Osteocyte (in vitro differentiated cells): ENCODE measurements at regions not wholly inside any gene's neighbourhood (a gene's known extent, or its start where the extent isn't known, plus 50 kb on each side); places are given as distances from the start of the nearest gene placed in this dataset.

ENCODE experiments used
- DNase-seq: peaks from one replicate; pipeline ENCODE4 v3.0.0; 2021; ENCODE audit warnings: mixed read lengths; ENCODE audit not compliant: unreplicated experiment; ENCODE audit errors: extremely low spot score
- H3K27ac Mint-ChIP-seq: one replicate; pipeline ENCODE4 v1.8.0; 2021; ENCODE audit warnings: mild to moderate bottlenecking, mixed read lengths; ENCODE audit not compliant: unreplicated experiment
- H3K27me3 Mint-ChIP-seq: one replicate; pipeline ENCODE4 v1.8.0; 2021; ENCODE audit warnings: mixed read lengths; ENCODE audit not compliant: unreplicated experiment
- H3K36me3 Mint-ChIP-seq: one replicate; pipeline ENCODE4 v1.8.0; 2021; ENCODE audit warnings: mixed read lengths; ENCODE audit not compliant: unreplicated experiment
- H3K4me1 Mint-ChIP-seq: one replicate; pipeline ENCODE4 v1.8.0; 2021; ENCODE audit warnings: mixed read lengths; ENCODE audit not compliant: unreplicated experiment
- H3K4me3 Mint-ChIP-seq: one replicate; pipeline ENCODE4 v1.8.0; 2021; ENCODE audit warnings: mild to moderate bottlenecking, moderate library complexity, mixed read lengths; ENCODE audit not compliant: unreplicated experiment
- H3K9me3 Mint-ChIP-seq: one replicate; pipeline ENCODE4 v1.8.0; 2021; ENCODE audit warnings: mixed read lengths; ENCODE audit not compliant: unreplicated experiment
- CTCF ChIP-seq: fragments of 200-600 bp; sonication (generic); IDR thresholded peaks from 2 replicates; pipeline ENCODE4 v1.5.0; 2021; ENCODE audit warnings: antibody characterized with exemption, mild to moderate bottlenecking, moderate library complexity

- Mint-ChIP-seq H3K27me3 (no peaks in the 10 kb centered on the region), H3K27ac (no peak overlapping the region), H3K9me3 (no peaks in the 10 kb centered on the region), H3K36me3 (no peaks in the 10 kb centered on the region), H3K4me1 (peaks cover 37% of the 10 kb centered on the region), H3K4me3 (no peak overlapping the region)
- DNase-seq, result no peak
- no peak for TF ChIP-seq CTCF
Measured at GRCh38 chr9:111158999-111159398, 120.7 kb upstream of the LPAR1 start.

- no peaks in the 10 kb centered on the region for H3K36me3 Mint-ChIP-seq
- peaks cover 38% of the 10 kb centered on the region for H3K4me1 Mint-ChIP-seq
- H3K27me3 Mint-ChIP-seq, result no peaks in the 10 kb centered on the region
- DNase-seq, result no peak
- peak overlapping the region; percentile 58 for H3K27ac Mint-ChIP-seq
- H3K9me3 Mint-ChIP-seq, result no peaks in the 10 kb centered on the region
- TF ChIP-seq CTCF, result no peak
- H3K4me3 Mint-ChIP-seq, result no peak overlapping the region
Measured at GRCh38 chr9:111158363-111158762, 120.1 kb upstream of the LPAR1 start.

GRCh38 chr9:111154081-111154562, 115.9 kb upstream of the LPAR1 start:
- H3K27ac Mint-ChIP-seq, result no peak overlapping the region
- no peaks in the 10 kb centered on the region for H3K36me3 Mint-ChIP-seq
- H3K9me3 Mint-ChIP-seq, result no peaks in the 10 kb centered on the region
- no peak for TF ChIP-seq CTCF
- peaks cover 25% of the 10 kb centered on the region for H3K4me1 Mint-ChIP-seq
- no peak overlapping the region for H3K4me3 Mint-ChIP-seq
- H3K27me3 Mint-ChIP-seq, result no peaks in the 10 kb centered on the region
- no peak for DNase-seq

GRCh38 chr9:111152614-111153406, 114.5 kb upstream of the LPAR1 start:
- no peak for DNase-seq
- H3K4me1 Mint-ChIP-seq, result peaks cover 26% of the 10 kb centered on the region
- H3K27me3 Mint-ChIP-seq, result no peaks in the 10 kb centered on the region
- no peak for TF ChIP-seq CTCF
- no peak overlapping the region for H3K4me3 Mint-ChIP-seq
- H3K36me3 Mint-ChIP-seq, result no peaks in the 10 kb centered on the region
- H3K9me3 Mint-ChIP-seq, result no peaks in the 10 kb centered on the region
- no peak overlapping the region for H3K27ac Mint-ChIP-seq

- peak; percentile 19 for TF ChIP-seq CTCF
- H3K36me3 Mint-ChIP-seq, result no peaks in the 10 kb centered on the region
Measured at GRCh38 chr9:111151537-111151936, 113.3 kb upstream of the LPAR1 start.

More at GRCh38 chr9:111151537-111151936, 113.3 kb upstream of the LPAR1 start:
- Mint-ChIP-seq H3K4me3 (no peak overlapping the region), H3K4me1 (peaks cover 25% of the 10 kb centered on the region), H3K9me3 (no peaks in the 10 kb centered on the region), H3K27me3 (no peaks in the 10 kb centered on the region), H3K27ac (no peak overlapping the region)
- no peak for DNase-seq
